Endometrial microvascular endothelial cells (primary cell): ENCODE measurements at regions not wholly inside any gene's neighbourhood (a gene's known extent, or its start where the extent isn't known, plus 50 kb on each side); places are given as distances from the start of the nearest gene placed in this dataset.
"Not testable (repeated sequence)": the region's sequence is repeated elsewhere in the genome, so short reads cannot be mapped to it uniquely, and the experiment has no call there.

Experiments used
- in situ Hi-C: cut with HindIII; loops from 2 replicates; pipeline ENCODE4 v1.10.0; 2017; ENCODE audit warnings: low sequenced_read_pairs, low pct_unique_long_range_greater_than_20kb; ENCODE audit errors: inconsistent ontology term

DNA sequence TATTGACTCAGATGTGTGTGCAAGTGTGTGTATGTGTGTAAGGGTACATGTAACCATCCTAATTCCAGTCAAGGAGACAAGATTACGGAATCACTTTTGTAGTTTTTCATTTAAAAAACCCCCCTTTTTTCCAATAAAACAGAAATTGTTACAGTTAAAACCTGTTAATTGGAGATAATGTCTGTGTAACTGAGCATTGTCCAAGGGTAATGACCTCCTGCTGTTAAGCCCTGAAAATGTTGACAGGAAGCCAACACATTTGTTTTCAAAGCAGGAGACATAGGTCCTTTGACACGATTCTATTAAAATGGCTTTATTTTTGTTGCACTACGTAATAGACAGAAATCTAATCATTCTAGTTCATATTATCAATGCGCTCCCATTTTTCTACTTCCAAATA lies 457.3 kb upstream of the ARRDC3 start:
- in situ Hi-C loops: no loop called here

DNA sequence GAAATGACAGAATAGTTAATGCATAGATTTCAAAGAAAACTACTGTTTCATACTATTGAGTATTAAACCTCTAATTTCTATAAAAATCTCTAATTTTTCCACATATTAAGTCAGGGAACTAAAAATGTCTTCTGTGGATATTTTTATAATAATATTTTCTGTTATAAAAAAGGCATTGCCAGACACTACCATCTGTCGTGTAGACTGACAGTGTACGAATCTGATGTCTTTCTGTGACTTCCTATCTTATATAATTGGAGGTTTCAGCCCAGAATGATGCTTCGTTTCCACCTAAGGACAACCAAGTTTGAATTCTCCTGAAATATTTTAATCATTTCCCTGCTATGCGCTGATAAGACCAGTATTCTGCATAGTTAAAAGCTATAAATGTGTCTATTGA lies 456.6 kb upstream of the ARRDC3 start:
- in situ Hi-C loops: no loop called here

DNA sequence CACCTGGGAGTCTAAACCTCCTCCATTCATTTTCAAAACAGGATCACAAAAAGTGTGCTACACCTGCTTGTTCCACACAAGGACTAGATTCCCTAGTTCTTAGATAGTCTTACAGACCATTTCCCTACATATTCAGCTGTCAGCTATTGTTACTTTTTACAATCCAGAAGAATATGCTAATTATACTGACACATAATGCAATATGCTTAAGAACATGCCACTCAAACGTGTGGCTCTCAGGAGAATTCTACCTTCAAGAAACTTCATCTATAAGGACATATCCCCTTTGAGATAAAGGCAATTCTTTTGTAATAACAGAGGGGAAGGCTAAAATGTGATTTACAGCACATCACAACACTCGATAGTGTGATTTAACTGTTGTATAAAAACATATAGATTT lies 456.1 kb upstream of the ARRDC3 start:
- in situ Hi-C loops: no loop called here

DNA sequence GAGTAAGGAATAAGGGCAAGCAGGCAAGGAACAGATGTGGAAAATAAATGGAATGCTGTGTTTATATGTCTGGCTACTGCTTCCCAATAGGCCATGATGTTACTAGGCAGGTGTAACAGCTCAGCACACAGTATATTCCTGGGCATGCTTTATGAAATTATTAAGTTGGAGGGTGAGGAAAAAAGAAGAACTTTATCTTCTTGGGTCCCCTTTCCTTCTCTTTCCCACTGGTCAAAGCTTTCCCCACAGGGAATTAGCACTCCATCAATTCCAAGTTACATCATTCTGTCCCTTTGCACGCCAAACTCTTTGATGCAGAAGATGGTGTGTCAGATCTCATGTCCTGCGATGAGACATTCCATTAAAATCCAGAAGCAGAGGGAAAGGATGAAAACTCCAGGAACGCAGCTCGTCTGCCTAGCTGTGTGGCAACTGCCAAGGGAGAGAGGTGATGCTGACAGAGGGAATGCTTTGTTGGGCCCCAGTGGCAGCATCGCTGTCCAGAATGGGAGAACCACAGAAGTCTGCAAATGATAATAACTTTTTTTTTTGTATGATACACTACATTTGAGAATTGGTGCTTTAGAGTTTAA lies 447.3 kb upstream of the ARRDC3 start:
- in situ Hi-C loops: no loop called here

DNA sequence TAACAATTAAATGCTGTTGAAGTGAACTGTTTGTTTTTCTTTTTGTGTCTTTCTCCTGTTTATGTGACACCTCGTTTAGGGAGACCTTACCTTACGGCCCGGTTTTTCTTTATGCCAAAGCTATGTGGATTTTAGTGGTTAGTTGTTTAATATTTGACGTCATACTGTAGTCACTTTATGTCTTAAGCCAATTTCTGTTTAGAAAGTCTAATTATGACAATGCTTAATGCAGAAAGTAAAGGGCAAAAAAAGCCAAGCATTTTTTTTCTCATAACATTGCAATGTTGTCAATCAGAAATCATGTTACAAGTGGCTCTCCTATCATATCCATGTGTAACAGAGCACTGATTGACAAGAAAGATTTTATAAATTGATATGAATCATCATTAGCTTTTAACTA lies 442.5 kb upstream of the ARRDC3 start:
- in situ Hi-C loops: no loop called here

DNA sequence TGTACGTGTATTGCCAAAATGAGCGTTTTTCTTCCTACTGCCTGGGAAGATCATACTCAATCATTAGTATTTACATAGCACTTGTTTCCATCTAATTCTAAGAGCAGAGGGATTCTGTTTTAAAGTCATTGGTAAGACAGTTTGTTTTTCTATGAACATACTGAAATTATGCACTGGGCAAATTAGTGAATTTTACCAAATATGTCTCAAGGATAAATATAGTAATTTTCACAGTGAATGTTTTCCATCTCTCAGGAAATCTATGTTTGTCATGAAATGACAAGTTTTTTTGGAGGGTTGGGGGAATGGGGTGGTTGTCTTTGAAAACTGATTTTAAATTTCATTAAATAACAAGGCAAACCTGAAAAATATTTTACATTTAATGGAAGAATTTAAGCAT lies 441.3 kb upstream of the ARRDC3 start:
- in situ Hi-C loops: no loop called here

DNA sequence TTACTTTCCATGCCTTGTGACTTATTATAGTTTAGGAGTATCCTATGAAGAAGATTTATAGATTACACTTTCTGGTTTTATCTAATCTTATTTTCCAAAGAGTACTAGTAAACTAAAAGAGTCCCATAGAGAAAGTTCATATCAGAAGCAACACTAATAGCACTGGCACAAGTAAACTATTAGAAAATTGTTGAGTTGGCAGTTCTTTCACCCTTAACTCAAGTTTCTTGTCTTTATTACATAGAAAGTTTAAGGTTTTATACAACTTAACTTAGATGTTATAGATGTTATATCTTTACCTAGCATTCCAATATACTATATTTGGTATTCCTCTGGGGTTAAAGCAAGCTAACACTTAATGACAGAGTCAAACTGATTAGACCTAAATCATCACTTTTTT lies 437.8 kb upstream of the ARRDC3 start:
- in situ Hi-C loops: no loop called here

DNA sequence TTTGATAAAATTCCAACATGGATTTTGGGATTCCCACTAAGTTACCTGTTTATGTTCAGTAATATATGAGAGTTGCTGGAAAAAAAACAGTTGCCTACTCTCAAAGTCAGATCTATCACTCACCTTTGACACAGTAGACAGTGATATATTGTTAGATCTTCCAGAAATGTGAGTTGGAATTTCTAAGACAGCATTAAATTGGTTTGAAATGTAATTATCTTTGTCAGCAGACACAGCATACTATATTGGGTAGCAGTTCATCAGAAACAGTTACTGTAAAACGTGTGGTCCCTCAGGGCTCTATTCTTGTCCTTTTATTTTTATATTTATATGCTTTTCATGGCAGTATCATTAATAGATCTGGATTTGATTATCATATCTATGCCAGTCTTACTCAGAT lies 433.6 kb upstream of the ARRDC3 start:
- in situ Hi-C loops: no loop called here

DNA sequence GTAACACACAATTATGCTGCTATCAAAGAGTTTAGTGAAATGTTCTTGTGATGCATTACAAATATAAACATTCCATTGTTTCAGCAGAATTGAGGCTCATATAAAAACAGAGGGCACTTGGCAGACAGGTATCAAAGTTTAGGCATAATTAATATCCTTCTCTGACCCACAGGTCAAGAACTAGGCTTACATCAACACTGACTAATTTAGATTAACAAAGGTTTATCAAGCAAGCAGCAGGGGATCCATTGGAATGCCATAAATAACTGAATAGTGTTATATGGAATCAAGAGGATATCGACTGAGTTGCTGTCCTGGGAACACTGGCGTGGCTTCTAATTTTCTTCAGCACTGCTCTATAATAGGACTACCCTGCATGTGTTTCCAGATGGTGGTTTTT lies 414.5 kb upstream of the ARRDC3 start:
- in situ Hi-C loops: no loop called here

DNA sequence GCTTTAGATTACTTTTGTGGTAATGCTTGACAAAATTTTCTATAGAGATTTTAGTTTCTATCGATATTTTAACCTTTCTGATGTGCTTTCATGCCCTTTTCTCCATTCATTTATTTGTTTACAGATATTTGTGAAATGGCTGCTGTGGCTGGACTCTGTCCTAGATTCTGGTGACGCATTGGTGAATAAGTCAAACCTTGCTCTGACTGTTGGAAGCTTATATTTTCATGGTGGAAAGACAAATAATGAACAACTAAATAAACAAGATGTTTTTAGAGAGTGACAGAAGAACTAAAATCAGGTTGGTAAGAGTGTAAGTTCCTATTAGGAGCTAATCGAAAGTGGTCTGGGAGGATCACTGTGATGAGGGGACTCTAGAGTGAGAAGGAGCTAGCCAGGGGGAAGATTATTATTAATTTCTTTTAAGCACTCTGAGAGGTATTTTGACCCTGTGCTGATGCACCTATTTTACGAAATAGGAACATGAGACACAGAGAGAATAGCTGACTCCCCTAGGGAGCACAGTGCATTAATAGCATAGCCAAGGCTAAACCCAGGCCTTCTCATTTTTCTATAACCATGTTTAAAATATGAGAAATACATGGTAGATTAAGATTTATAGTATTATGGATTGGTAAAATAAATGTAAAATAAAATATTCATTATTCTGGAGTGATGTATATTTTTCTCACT lies 411.9 kb upstream of the ARRDC3 start:
- in situ Hi-C loops: no loop called here

DNA sequence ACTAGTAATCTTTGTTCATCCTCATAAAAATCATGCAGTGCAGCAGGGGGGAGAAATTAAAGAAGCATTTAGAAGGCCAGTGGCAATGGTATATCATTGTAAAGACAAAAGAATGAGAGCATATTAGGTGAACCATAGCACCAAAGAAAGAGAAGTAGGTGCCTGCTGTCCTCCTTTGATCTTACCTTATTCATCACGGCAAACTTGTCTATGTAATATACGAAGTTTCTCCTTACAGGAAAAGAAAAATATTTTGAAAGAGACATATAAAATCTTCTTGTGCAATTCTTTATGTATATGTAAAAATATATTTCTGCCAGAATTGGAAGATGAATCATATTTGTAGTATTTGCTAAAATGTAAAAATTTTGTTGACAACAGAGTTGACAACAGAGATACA lies 411.3 kb upstream of the ARRDC3 start:
- in situ Hi-C loops: no loop called here

DNA sequence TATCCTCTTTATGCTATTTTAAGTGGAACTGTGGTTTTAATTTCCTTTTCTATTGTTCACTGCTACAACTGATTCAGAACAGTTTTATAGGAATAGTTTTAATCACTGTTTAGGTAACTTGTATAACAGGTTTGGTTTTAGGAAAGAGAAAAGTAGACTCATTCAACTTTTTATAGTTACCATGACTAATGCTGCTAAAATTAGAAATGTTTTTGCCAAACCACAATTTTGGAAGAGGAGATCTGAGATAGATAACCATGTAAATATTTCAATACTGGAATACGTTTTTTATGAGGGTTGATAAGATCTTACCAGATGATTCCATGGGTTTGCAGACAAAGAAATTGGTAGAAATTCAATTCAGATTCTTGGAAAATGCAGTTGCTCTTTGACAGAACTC lies 404.6 kb upstream of the ARRDC3 start:
- in situ Hi-C loops: no loop called here

DNA sequence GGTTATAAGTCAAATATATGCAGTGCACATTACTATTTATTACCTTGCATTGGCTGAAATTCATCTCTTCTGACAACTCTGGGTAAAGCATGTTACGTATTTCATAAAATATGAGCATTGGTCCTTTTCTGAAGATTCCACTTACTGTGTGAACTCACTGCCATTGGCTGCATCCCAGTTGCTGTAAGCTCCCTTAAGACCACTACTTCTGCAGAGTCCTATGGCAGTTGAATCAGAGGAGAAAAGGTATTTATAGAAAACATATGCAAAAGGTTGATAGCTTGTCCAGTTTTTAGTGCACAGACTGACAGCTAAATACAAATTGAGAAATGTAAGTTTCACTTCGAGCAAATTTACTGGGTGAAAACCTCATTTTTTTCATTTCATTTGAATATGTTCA lies 394.6 kb upstream of the ARRDC3 start:
- in situ Hi-C loops: no loop called here

DNA sequence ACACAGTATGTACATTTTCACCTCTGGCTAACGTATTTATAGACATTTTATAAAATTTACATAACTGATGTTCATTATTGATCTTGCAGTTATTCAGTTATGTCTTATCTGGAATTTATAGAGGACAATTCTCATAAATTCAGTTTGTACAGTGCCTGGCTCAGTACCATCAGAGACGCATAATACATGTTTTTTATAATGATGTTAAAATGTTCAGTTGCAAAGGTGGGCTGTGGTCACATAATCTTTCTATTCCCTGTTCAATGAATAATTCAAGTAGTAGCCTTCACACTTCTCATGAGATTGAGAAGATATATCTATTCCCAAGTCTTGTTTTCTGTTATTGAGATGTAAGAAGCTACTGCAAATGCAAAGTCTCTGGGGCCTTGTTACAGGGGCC lies 393.1 kb upstream of the ARRDC3 start:
- in situ Hi-C loops: no loop called here

DNA sequence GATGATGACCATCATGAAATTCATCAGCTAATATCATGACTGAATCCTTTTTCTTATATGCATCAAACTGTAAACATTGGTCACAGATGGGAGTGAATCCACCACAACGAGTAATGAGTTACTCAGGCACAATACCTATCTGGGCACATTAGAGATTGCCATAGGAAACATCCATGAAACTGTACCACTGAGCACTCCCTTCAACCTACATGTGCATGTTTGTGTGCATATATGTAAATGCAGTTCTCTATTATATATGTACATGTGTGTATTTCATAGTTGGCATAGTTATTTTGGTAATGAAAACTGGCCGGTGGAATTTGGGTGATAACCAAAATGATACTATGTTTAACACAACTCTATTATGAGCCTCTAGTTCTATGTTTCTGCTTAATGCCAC lies 387.3 kb upstream of the ARRDC3 start:
- in situ Hi-C loops: no loop called here

DNA sequence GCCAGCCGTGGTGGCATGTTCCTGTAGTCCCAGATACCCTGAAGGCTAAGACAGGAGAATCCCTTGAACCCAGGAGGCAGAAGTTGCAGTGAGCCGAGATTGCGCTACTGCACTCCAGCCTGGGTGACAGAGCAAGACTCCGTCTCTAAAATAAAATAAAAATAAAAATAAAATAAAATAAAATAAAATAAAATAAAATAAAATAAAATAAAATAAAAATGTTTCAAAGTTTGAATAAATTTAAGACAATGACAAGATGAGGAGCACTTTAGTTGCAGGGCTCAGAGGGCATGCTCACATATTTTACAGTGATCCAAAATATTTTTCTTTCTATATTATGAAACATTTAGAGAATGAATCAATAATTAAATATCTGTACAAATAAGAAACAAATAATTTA lies 374.3 kb upstream of the ARRDC3 start:
- in situ Hi-C loops: not testable (repeated sequence)

DNA sequence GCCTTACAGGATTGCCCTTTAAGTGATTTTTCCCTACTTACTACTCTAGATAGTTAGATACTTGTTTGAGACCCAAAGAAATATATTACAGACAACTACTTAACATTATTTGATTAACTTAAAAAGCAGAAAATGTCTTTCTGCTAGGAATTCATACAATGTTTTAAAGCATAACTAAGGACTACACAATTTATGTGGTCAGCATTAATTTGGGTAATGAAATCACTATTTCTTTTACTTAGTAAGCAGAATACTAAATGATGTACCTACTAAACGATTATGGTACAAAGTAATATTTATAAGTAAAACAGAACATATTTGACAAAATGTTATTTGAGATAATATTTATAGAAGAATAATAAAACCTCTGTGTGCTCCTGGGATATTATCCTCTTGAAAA lies 371.9 kb upstream of the ARRDC3 start:
- in situ Hi-C loops: no loop called here

DNA sequence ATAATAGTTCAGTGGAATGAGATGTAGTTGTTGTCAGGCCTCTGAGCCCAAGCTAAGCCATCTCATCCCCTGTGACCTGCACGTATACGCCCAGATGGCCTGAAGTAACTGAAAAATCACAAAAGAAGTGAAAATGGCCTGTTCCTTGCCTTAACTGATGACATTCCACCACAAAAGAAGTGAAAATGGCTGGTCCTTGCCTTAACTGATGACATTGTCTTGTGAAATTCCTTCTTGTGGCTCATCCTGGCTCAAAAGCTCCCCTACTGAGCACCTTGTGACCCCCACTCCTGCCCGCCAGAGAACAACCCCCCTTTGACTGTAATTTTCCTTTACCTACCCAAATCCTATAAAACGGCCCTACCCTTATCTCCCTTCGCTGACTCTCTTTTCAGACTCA lies 361.4 kb upstream of the ARRDC3 start:
- in situ Hi-C loops: not testable (repeated sequence)

DNA sequence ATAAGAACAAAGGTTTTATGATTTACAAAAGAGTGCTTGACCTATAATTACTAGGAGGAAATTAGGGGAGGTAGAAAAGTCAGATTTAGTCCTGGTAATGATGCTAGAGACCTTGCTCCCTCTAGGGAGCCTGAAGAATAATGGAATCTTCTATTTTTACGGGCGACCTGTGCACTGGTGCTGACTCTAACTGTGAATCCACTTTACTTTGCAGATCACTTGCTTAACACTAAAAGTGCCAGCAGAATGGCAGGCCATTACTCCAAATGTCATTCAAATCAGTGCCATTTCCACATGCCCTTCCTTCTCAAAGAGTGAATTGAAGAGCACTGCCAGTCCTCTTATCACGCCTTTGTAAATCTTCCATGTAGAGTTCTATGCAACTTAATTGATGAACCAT lies 359.4 kb upstream of the ARRDC3 start:
- in situ Hi-C loops: no loop called here

DNA sequence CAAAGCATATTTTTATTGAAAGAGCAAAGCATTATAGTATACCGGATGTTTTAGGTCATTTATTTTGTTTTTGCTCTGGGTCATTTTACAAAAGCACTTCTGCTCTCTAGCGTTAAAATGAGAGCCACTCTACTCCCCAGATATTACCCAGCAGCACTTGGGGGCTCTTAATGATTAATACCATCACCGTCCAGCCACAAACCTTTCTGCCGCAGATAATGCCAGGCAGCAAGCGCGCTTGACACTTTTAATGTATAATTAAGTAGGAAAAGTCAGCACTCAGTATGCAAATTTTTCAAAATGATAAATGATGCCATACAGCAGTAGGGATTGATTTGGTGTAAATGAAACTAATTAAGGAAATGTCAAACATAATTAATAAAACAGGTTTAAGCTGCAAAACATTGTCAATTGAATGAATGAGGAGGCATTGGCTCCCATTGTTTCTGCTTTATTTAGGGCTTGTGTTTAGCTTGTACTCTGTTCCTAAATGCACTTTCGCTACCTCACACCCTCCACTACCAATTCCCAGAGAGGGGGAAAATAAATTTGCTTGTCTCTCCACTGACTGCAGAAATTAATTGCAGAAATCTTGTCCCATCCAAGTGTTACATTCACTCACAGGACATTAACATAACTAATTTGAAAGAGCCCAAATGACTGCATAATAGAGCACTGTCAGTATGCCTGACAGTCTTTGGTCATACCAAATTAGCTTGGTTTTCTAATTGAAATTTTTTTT lies 358.8 kb upstream of the ARRDC3 start:
- in situ Hi-C loops: no loop called here
